Subcutaneous abdominal adipose tissue (tissue), 5 donors: ENCODE measurements at regions not wholly inside any gene's neighbourhood (a gene's known extent, or its start where the extent isn't known, plus 50 kb on each side); places are given as distances from the start of the nearest gene placed in this dataset.
"Not testable (repeated sequence)": the region's sequence is repeated elsewhere in the genome, so short reads cannot be mapped to it uniquely, and the experiment has no call there.

Experiments
- H3K27ac ChIP-seq: one replicate; pipeline ENCODE4 v1.7.0; 2013; ENCODE audit warnings: low read depth, mild to moderate bottlenecking, inconsistent platforms, low read length, moderate library complexity
- H3K27me3 ChIP-seq, 5 donors: one replicate each; pipeline ENCODE4 v1.7.0; 2013; ENCODE audit warnings: low read length in 5 of 5, inconsistent platforms in 1 of 5; ENCODE audit not compliant: control insufficient read depth in 5 of 5, insufficient read depth in 4 of 5
- H3K36me3 ChIP-seq, 5 donors: one replicate each; pipeline ENCODE4 v1.7.0; 2013; ENCODE audit warnings: low read length in 5 of 5; ENCODE audit not compliant: control insufficient read depth in 5 of 5, insufficient read depth in 5 of 5
- H3K4me1 ChIP-seq, 5 donors: one replicate each; pipeline ENCODE4 v1.7.0; 2013; ENCODE audit warnings: low read length in 5 of 5, mild to moderate bottlenecking in 3 of 5, moderate library complexity in 1 of 5; ENCODE audit not compliant: control insufficient read depth in 5 of 5, insufficient read depth in 5 of 5
- H3K4me3 ChIP-seq, 5 donors: one replicate each; pipeline ENCODE4 v1.7.0; 2013; ENCODE audit warnings: low read length in 5 of 5, low read depth in 1 of 5
- H3K9ac ChIP-seq, 5 donors: one replicate each; pipeline ENCODE4 v1.7.0; 2013; ENCODE audit warnings: low read length in 5 of 5, mild to moderate bottlenecking in 4 of 5, moderate library complexity in 3 of 5
- H3K9me3 ChIP-seq, 5 donors: one replicate each; pipeline ENCODE4 v1.7.0; 2013; ENCODE audit warnings: low read length in 5 of 5; ENCODE audit not compliant: control insufficient read depth in 5 of 5
- donor health status: healthy.
- donor health status: healthy.
- donor health status: healthy.
- donor health status: healthy.
- donor health status: healthy.

- H3K4me3 ChIP-seq = no peak overlapping the region
- H3K9me3 ChIP-seq = no peaks in the 10 kb centered on the region
These were observed 403.7 kb downstream of the CCDC85A start for GRCh38 chr2:56587456-56587855.

DNA sequence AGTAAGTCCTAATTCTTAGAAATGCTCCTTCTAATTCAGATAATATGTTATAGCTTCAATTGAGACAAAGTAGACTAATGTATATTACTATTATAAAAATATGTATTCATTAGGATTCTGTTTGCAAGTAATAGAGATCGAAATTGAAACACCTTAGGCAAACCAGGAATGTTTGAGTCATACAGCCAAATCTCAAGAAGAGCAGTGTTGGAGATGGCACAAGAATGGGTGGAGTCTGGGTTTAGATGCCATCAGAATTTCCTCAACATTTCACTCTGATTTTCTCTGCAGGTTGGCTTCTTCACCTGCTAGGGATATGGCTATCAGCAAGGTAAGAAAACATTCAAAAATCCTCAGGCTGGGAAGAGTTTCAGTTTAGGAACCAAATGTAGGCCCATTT lies 405.4 kb downstream of the CCDC85A start:
- no peaks in the 10 kb centered on the region for H3K36me3 ChIP-seq
- no peak overlapping the region for H3K4me3 ChIP-seq
- no peak overlapping the region for H3K27ac ChIP-seq
- no peaks in the 10 kb centered on the region for H3K27me3 ChIP-seq
- no peak overlapping the region for H3K9ac ChIP-seq
- no peaks in the 10 kb centered on the region for H3K9me3 ChIP-seq
- peaks cover 0 to 25% (median 19%) of the 10 kb centered on the region in 5 donors for H3K4me1 ChIP-seq

More at GRCh38 chr2:56587456-56587855, 403.7 kb downstream of the CCDC85A start:
- H3K36me3 ChIP-seq = no peaks in the 10 kb centered on the region
- H3K4me1 ChIP-seq = peaks cover 0 to 21% (median 7%) of the 10 kb centered on the region in 5 donors
- no peaks in the 10 kb centered on the region for H3K27me3 ChIP-seq
- H3K9ac ChIP-seq = no peak overlapping the region
- H3K27ac ChIP-seq = no peak overlapping the region

- Histone ChIP-seq H3K36me3 (no peaks in the 10 kb centered on the region), H3K4me3 (no peak overlapping the region), H3K9me3 (no peaks in the 10 kb centered on the region)
These were observed 406.0 kb downstream of the CCDC85A start for GRCh38 chr2:56589835-56590234.

GRCh38 chr2:56590611-56591010 lies 406.8 kb downstream of the CCDC85A start:
- Histone ChIP-seq H3K4me1 (peaks cover 0 to 25% (median 24%) of the 10 kb centered on the region in 5 donors), H3K27me3 (no peaks in the 10 kb centered on the region), H3K9me3 (no peaks in the 10 kb centered on the region), H3K27ac (no peak overlapping the region), H3K9ac (no peak overlapping the region), H3K36me3 (no peaks in the 10 kb centered on the region), H3K4me3 (no peak overlapping the region)

More at GRCh38 chr2:56589835-56590234, 406.0 kb downstream of the CCDC85A start:
- Histone ChIP-seq H3K27ac (no peak overlapping the region), H3K27me3 (no peaks in the 10 kb centered on the region), H3K9ac (no peak overlapping the region), H3K4me1 (peaks cover 0 to 25% (median 21%) of the 10 kb centered on the region in 5 donors)

DNA sequence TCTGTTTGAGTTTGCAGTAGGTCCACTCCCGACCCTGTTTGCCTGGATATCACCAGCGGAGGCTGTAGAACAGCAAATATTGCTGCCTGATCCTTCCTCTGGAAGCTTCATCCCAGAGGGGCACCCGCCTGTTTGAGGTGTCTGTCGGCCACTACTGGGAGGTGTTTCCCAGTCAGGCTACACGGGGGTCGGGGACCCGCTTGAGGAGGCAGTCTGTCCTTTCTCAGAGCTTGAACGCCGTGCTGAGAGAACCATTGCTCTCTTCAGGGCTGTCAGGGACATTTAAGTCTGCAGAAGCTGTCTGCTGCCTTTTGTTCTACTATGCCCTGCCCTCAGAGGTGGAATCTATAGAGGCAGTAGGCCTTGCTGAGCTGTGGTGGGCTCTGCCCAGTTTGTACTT lies 422.3 kb downstream of the CCDC85A start:
- not testable (repeated sequence) for H3K36me3 ChIP-seq, H3K9ac ChIP-seq, H3K4me3 ChIP-seq, H3K27ac ChIP-seq, H3K27me3 ChIP-seq, H3K9me3 ChIP-seq, H3K4me1 ChIP-seq

- Histone ChIP-seq H3K36me3 (no peaks in the 10 kb centered on the region), H3K4me3 (no peak overlapping the region), H3K27me3 (no peaks in the 10 kb centered on the region), H3K9me3 (no peaks in the 10 kb centered on the region), H3K27ac (no peak overlapping the region), H3K9ac (no peak overlapping the region), H3K4me1 (no peaks in the 10 kb centered on the region)
These were observed 429.5 kb downstream of the CCDC85A start for GRCh38 chr2:56613254-56613653.

- Histone ChIP-seq H3K9me3 (peaks cover 0 to 5% (median 0%) of the 10 kb centered on the region in 5 donors), H3K4me3 (no peak overlapping the region)
These were observed 430.1 kb downstream of the CCDC85A start for GRCh38 chr2:56613920-56614319.

GRCh38 chr2:56615760-56616159 lies 432.0 kb downstream of the CCDC85A start:
- H3K4me3 ChIP-seq = no peak overlapping the region
- H3K27ac ChIP-seq = no peak overlapping the region
- H3K9ac ChIP-seq = no peak overlapping the region

More at GRCh38 chr2:56613920-56614319, 430.1 kb downstream of the CCDC85A start:
- Histone ChIP-seq H3K9ac (no peak overlapping the region), H3K27me3 (no peaks in the 10 kb centered on the region), H3K4me1 (no peaks in the 10 kb centered on the region), H3K36me3 (no peaks in the 10 kb centered on the region), H3K27ac (no peak overlapping the region)

DNA sequence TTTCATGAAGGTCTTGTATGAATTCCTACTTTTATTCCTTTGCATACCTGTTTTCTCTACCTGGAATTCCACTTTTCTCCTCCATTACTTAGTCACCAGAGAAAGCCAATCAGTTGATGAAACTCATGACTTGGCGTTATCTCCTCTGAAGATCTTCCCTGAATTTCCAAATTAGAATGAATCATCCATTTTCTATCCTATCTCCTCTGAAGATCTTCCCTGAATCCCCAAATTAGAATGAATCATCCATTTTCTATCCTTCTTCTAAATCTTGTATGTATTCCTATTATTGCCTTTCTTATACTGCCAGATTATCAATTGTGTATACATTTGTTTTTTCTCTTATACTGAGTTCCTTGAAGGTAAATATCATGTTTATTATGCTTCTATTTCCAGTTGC lies 440.4 kb downstream of the CCDC85A start:
- Histone ChIP-seq H3K36me3 (no peaks in the 10 kb centered on the region), H3K27ac (no peak overlapping the region), H3K27me3 (no peaks in the 10 kb centered on the region), H3K9me3 (peaks cover 0 to 4% (median 3%) of the 10 kb centered on the region in 5 donors), H3K4me1 (no peaks in the 10 kb centered on the region), H3K9ac (no peak overlapping the region), H3K4me3 (no peak overlapping the region)

More at GRCh38 chr2:56615760-56616159, 432.0 kb downstream of the CCDC85A start:
- H3K9me3 ChIP-seq = peaks cover 0 to 11% (median 0%) of the 10 kb centered on the region in 5 donors
- H3K4me1 ChIP-seq = no peaks in the 10 kb centered on the region
- no peaks in the 10 kb centered on the region for H3K36me3 ChIP-seq
- H3K27me3 ChIP-seq = no peaks in the 10 kb centered on the region

- Histone ChIP-seq H3K4me3 (no peak overlapping the region), H3K9ac (no peak overlapping the region), H3K36me3 (no peaks in the 10 kb centered on the region)
These were observed 443.1 kb downstream of the CCDC85A start for GRCh38 chr2:56626927-56627326.

DNA sequence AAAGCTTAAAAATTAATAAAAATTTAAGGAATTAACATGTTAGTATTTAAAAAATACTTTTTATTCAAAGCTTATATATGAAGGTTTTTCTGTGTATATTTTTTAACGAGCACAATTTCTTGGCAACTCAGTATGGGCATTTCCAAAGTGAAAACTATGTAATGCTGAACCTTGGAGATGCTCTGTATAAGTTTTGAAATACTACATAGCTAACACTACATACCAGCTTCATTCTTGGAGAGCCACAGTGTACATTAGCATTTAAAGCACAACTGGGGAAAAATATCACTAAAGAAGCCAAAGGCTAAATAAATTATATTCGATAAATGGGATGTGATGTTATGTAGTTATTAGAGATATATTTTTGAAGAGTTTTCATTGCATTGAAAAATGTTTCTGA lies 446.5 kb downstream of the CCDC85A start:
- Histone ChIP-seq H3K36me3 (no peaks in the 10 kb centered on the region), H3K9me3 (no peaks in the 10 kb centered on the region)

More at GRCh38 chr2:56626927-56627326, 443.1 kb downstream of the CCDC85A start:
- H3K4me1 ChIP-seq = no peaks in the 10 kb centered on the region
- no peaks in the 10 kb centered on the region for H3K9me3 ChIP-seq
- H3K27ac ChIP-seq = no peak overlapping the region
- no peaks in the 10 kb centered on the region for H3K27me3 ChIP-seq

More for the DNA sequence above, 446.5 kb downstream of the CCDC85A start:
- no peak overlapping the region for H3K4me3 ChIP-seq
- H3K9ac ChIP-seq = no peak overlapping the region
- H3K4me1 ChIP-seq = no peaks in the 10 kb centered on the region
- no peak overlapping the region for H3K27ac ChIP-seq
- H3K27me3 ChIP-seq = no peaks in the 10 kb centered on the region
